ENCODE measurements at regions not wholly inside any gene's neighbourhood (a gene's known extent, or its start where the extent isn't known, plus 50 kb on each side); places are given as distances from the start of the nearest gene placed in this dataset.

DNA sequence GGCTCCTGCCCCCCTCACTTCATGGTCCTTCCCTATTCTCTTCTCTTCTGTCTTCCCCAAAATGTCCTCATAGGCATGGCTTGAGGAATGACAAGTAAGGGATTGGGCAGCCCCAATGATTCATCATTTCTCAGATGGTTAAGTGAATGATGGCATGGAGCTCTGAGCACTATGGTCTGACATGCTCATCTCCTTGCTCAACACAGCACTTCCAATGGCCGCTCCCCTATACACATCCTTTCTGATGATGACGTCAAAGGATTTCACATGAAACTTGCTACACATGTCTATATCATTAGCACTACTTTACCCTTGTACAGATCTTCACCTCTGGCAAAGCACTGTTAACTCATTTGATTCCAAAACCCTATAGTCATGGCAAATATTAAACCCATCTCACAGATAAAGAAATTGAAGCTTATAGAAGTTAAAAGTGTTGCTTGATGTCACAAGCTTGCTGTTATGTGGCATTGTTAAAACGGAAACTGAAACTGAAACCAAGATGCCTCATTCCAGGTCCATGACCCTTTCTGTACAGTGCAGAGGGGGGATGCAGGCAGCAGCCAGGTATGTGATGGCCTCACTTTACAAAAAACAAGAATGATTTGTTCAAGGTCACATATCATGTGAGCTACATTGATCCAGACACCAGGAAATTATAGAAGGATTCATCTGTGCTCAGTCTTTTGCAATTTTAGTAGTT, 90.0 kb upstream of the PLXNA4 start:
- in situ Hi-C loops (cut with MboI; ENCODE audit: low pct_unique_long_range_greater_than_20kb, low sequenced_read_pairs, unreplicated experiment), result no loop called here
- DNase-seq (ENCODE audit: low spot score), result no peak
- no peak for TF ChIP-seq CTCF (IDR thresholded peaks at IDR 0.05; ENCODE audit: extremely low read depth, insufficient read depth, missing control alignments)

DNA sequence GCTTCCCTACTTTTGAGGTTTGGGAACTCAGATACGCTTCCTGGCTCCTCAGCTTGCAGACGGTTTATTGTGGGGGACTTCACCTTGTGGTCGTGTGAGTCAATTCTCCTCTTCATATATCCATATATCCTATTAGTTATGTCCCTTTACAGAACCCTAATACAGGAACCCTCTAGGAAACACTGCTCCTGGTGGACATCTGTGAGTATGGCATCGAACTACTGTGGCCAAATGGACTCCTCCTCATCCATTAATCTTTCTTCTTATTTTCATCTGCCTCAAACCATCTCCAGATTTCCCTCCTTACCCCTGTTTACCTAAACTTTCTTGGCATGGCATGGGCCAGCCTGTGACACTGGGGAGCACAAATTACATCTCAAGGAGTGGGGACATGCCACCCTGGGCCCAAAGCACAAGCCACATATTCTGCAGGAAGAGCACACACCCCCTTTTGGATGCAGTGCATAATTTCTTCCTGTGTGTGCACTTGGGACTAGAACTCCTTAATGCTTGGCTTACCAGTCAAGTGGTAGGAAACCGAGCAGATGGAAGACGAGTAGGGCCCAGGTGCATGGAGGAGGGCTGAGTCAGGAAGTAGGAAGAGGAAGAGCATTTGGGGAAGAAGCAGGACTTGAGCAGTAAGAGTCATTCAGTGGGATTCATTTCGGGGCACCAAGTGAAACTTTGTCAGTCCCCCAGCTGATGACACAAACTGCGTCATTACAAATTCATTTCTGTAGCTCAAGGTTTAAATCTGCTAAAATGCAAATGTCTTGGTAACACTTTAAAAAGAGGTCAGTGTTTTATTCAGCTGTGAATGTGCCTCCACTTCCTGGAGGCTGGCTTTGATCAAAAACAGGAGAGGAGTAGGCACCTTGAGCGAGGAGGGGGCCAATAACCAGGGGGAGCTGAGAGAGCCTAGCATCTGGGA, 80.8 kb upstream of the PLXNA4 start:
- DNase-seq (ENCODE audit: low spot score), result no peak
- peak; percentile 27 for TF ChIP-seq CTCF (IDR thresholded peaks at IDR 0.05; ENCODE audit: extremely low read depth, insufficient read depth, missing control alignments)
- in situ Hi-C loops (cut with MboI; ENCODE audit: low pct_unique_long_range_greater_than_20kb, low sequenced_read_pairs, unreplicated experiment), result no loop called here

GRCh38 chr7:132656341-132656740, 80.1 kb upstream of the PLXNA4 start:
- in situ Hi-C loops (cut with MboI; ENCODE audit: low pct_unique_long_range_greater_than_20kb, low sequenced_read_pairs, unreplicated experiment), result no loop called here
- DNase-seq (ENCODE audit: low spot score), result no peak
- no peak for TF ChIP-seq CTCF (IDR thresholded peaks at IDR 0.05; ENCODE audit: extremely low read depth, insufficient read depth, missing control alignments)

GRCh38 chr7:132655131-132655727, 79.0 kb upstream of the PLXNA4 start:
- no peak for TF ChIP-seq CTCF (IDR thresholded peaks at IDR 0.05; ENCODE audit: extremely low read depth, insufficient read depth, missing control alignments)
- in situ Hi-C loops (cut with MboI; ENCODE audit: low pct_unique_long_range_greater_than_20kb, low sequenced_read_pairs, unreplicated experiment), result no loop called here
- no peak for DNase-seq (ENCODE audit: low spot score)

DNA sequence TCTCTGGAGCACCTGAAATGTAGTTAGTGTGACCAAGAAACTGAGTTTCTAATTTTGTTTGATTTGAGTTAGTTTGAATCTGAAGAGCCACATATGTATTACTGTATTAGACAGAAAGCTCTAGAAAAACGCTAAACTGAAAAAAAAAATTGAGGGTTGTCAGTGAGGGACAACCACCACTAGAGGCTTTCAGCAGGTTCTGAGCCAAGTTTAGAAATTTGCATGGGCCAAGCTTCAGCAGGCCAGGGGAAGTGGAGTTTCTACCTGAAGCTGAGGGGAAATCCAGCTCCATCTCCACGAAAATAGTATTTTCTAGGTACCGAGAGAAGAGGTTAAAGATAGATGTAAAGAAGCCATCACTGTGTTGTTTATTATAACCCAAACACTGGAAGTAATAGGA, 77.9 kb upstream of the PLXNA4 start:
- in situ Hi-C loops (cut with MboI; ENCODE audit: low pct_unique_long_range_greater_than_20kb, low sequenced_read_pairs, unreplicated experiment), result no loop called here
- TF ChIP-seq CTCF (IDR thresholded peaks at IDR 0.05; ENCODE audit: extremely low read depth, insufficient read depth, missing control alignments), result peak; percentile 45
- DNase-seq (ENCODE audit: low spot score), result peak; percentile 62

DNA sequence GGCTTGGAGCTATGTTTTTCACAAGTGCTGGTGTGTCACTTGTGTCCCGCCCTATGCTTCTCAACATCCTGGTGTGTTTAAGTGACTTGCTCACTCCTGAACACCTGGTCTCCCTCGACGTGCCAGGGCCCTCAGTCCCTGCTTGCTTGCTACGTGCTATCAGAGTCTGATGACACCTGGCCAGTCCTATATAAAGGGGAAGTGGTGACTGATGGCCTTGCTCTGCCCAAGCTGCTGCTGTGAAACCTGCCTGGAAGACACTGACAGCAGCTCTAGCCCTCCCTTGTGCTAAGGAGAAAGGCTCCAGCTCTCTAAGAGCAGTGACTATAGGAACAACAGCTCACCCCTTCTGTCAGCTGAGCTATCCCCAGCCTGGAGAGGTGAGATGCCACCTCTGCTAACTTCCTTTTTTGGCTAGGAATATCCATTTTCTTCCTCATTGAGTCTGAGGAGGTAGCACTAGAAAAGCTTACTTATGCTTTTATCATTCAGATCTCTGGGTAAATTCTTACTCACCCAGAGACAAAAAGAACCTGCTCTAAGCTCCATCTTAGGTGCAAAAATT, 77.2 kb upstream of the PLXNA4 start:
- no peak for TF ChIP-seq CTCF (IDR thresholded peaks at IDR 0.05; ENCODE audit: extremely low read depth, insufficient read depth, missing control alignments)
- in situ Hi-C loops (cut with MboI; ENCODE audit: low pct_unique_long_range_greater_than_20kb, low sequenced_read_pairs, unreplicated experiment), result no loop called here
- no peak for DNase-seq (ENCODE audit: low spot score)
